DOHH2 (cell line): ENCODE measurements at regions not wholly inside any gene's neighbourhood (a gene's known extent, or its start where the extent isn't known, plus 50 kb on each side); places are given as distances from the start of the nearest gene placed in this dataset.

Source experiments
- H3F3A ChIP-seq: fragments of 200-600 bp; sonication (generic), shearing (Covaris generic); 2 replicates; pipeline ENCODE4 v1.6.0; 2016; ENCODE audit warnings: antibody characterized with exemption, mild to moderate bottlenecking; ENCODE audit not compliant: control insufficient read depth, insufficient read depth
- H3K27ac ChIP-seq: fragments of 200-600 bp; sonication (generic); 2 replicates; pipeline ENCODE4 v1.5.1; 2014; ENCODE audit warnings: low read depth, mild to moderate bottlenecking, low read length, moderate library complexity
- H3K27me3 ChIP-seq: fragments of 200-600 bp; sonication (generic); 2 replicates; pipeline ENCODE4 v1.6.1; 2014; ENCODE audit warnings: mild to moderate bottlenecking, low read length, mixed read lengths; ENCODE audit not compliant: control insufficient read depth
- H3K36me3 ChIP-seq: fragments of 200-600 bp; sonication (generic); 2 replicates; pipeline ENCODE4 v1.6.1; 2014; ENCODE audit warnings: mild to moderate bottlenecking, low read length, moderate library complexity, mixed read lengths; ENCODE audit not compliant: control insufficient read depth
- H3K4me1 ChIP-seq: fragments of 200-600 bp; sonication (generic); 2 replicates; pipeline ENCODE4 v1.6.1; 2014; ENCODE audit warnings: mild to moderate bottlenecking, low read length, mixed read lengths; ENCODE audit not compliant: control insufficient read depth
- H3K4me2 ChIP-seq: fragments of 200-600 bp; sonication (generic); 2 replicates; pipeline ENCODE4 v1.6.0; 2014; ENCODE audit warnings: mild to moderate bottlenecking, low read length, moderate library complexity
- H3K4me3 ChIP-seq: fragments of 200-600 bp; sonication (generic); 2 replicates; pipeline ENCODE4 v1.5.1; 2014; ENCODE audit warnings: mild to moderate bottlenecking, low read length, mixed read lengths
- H3K79me2 ChIP-seq: fragments of 200-600 bp; sonication (generic); 2 replicates; pipeline ENCODE4 v1.6.1; 2014; ENCODE audit warnings: mild to moderate bottlenecking, low read length, mixed read lengths; ENCODE audit not compliant: control insufficient read depth
- H3K9me2 ChIP-seq: fragments of 200-600 bp; sonication (generic); replicated peaks from 2 replicates; pipeline ENCODE4 v1.6.1; 2014; ENCODE audit warnings: mild to moderate bottlenecking, low read length, mixed read lengths; ENCODE audit not compliant: control insufficient read depth
- H3K9me3 ChIP-seq: fragments of 200-600 bp; sonication (generic); 2 replicates; pipeline ENCODE4 v1.6.1; 2014; ENCODE audit warnings: antibody characterized with exemption, low read length, mixed read lengths; ENCODE audit not compliant: control insufficient read depth, insufficient read depth
- H4K20me1 ChIP-seq: fragments of 200-600 bp; sonication (generic); 2 replicates; pipeline ENCODE4 v1.6.0; 2014; ENCODE audit warnings: low read depth, mild to moderate bottlenecking, antibody characterized with exemption, low read length, moderate library complexity; ENCODE audit not compliant: control insufficient read depth, insufficient read depth
- EZH2phosphoT487 ChIP-seq: fragments of 200-600 bp; sonication (generic); IDR thresholded peaks from 2 replicates; pipeline ENCODE4 v1.6.1; 2017; ENCODE audit warnings: borderline replicate concordance, mild to moderate bottlenecking, antibody characterized with exemption, low read length, moderate library complexity, mixed read lengths
- TF ChIP-seq, protein P1 (sequence below): fragments of 200-600 bp; sonication (generic); IDR thresholded peaks from one replicate; pipeline ENCODE4 v1.5.1; 2014; ENCODE audit warnings: antibody characterized with exemption, mild to moderate bottlenecking, low read depth, low read length; ENCODE audit not compliant: poor library complexity, severe bottlenecking

DNA sequence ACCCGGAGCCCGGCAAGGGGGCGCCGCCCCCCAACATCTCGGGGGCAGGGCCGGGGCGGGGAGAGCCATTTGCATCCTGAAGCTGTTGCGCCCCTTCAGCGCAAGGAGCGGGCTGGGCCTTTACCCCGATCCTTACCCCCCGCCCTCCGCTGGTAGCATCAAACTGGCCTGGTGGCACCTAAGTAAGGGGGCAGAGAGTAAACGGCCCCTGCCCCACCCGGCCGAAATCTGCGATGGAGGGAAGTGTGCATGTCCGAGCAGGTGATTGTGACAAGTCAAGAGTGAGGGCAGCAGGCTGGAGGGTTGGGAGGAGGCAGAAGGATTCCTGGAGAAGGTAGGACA is 101.2 kb downstream of the ESM1 start:
- H3K9me3 ChIP-seq, result no peaks in the 10 kb centered on the region
- H3K4me3 ChIP-seq, result no peak overlapping the region
- no peak for TF ChIP-seq EZH2phosphoT487
- TF ChIP-seq, protein P1, sequence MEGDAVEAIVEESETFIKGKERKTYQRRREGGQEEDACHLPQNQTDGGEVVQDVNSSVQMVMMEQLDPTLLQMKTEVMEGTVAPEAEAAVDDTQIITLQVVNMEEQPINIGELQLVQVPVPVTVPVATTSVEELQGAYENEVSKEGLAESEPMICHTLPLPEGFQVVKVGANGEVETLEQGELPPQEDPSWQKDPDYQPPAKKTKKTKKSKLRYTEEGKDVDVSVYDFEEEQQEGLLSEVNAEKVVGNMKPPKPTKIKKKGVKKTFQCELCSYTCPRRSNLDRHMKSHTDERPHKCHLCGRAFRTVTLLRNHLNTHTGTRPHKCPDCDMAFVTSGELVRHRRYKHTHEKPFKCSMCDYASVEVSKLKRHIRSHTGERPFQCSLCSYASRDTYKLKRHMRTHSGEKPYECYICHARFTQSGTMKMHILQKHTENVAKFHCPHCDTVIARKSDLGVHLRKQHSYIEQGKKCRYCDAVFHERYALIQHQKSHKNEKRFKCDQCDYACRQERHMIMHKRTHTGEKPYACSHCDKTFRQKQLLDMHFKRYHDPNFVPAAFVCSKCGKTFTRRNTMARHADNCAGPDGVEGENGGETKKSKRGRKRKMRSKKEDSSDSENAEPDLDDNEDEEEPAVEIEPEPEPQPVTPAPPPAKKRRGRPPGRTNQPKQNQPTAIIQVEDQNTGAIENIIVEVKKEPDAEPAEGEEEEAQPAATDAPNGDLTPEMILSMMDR, result no peak
- no peaks in the 10 kb centered on the region for H3K79me2 ChIP-seq
- no peaks in the 10 kb centered on the region for H3F3A ChIP-seq
- no peak overlapping the region for H3K27ac ChIP-seq
- H3K36me3 ChIP-seq, result no peaks in the 10 kb centered on the region
- no peak overlapping the region for H3K4me2 ChIP-seq
- no peaks in the 10 kb centered on the region for H3K4me1 ChIP-seq
- H3K9me2 ChIP-seq, result no peaks in the 10 kb centered on the region
- no peaks in the 10 kb centered on the region for H4K20me1 ChIP-seq
- H3K27me3 ChIP-seq, result no peaks in the 10 kb centered on the region

DNA sequence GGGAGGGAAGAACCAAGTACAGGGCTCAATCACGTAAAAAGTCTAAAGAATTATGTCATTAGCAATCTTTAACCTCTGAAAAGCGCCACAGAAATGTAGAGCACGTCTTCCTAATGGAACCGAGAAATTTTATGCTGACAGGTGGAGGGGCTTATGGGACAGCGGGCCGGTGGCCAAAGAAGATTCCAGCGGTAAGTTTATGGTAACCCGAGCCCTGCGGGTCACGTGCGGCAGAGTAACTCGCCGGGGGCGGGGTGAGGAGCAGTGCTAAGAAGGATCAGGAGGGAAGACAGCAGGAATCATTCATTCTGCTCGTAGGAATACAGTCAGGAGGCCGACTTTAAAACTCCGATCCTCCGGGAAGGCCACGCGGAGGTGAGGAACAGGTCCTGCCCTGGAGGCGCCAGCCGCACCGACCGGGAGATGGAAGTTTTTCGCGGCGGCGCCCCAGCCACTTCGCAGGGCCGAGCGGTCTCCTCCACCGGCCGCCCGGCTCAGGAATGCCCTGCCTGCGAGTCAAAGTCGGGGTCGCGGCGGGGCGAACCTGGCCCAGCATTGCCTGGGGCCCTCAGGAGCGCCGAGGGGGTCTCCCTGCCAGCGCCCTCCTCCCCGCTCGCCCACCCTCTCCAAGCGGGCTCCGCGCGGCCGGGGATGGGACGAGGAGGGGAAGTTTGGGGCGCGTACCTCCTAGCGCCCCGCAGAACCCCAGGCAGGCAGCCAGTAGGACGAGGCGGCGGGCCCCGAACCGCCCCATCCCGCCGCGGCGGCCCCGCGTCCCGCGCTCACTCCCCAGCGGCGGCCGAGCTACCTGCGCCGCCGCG is 101.8 kb downstream of the ESM1 start:
- Histone ChIP-seq H3K27me3 (no peaks in the 10 kb centered on the region), H3K36me3 (no peaks in the 10 kb centered on the region), H3K9me3 (no peaks in the 10 kb centered on the region), H3K27ac (no peak overlapping the region), H3F3A (no peaks in the 10 kb centered on the region), H3K4me2 (no peak overlapping the region), H3K9me2 (no peaks in the 10 kb centered on the region), H3K79me2 (no peaks in the 10 kb centered on the region), H4K20me1 (no peaks in the 10 kb centered on the region), H3K4me3 (no peak overlapping the region), H3K4me1 (no peaks in the 10 kb centered on the region)
- TF ChIP-seq, protein P1, result no peak
- TF ChIP-seq EZH2phosphoT487, result no peak

DNA sequence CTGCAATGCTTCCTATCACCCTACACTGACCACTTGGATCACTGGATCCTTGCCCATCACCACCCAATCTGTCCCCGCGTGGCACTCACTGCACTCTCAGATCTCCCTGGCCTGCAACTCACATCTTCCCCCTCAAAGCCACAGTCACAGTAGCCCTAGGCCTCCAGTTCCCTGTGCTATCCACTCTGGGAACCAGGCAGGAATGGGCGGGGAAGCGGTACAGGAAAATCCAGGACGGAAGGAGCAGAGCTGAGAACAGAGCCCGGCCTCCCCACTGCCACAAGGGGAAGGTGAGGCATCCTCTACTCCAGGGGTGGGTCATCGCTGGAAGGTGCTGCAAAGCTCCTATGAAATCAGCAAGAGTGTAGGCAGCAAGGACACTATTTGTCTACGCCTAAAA is 102.6 kb downstream of the ESM1 start:
- Histone ChIP-seq H3K27ac (no peak overlapping the region), H3K4me2 (no peak overlapping the region), H3K9me2 (no peaks in the 10 kb centered on the region), H3F3A (no peaks in the 10 kb centered on the region), H3K4me1 (no peaks in the 10 kb centered on the region), H3K27me3 (no peaks in the 10 kb centered on the region), H3K79me2 (no peaks in the 10 kb centered on the region), H3K36me3 (no peaks in the 10 kb centered on the region), H3K4me3 (no peak overlapping the region), H4K20me1 (no peaks in the 10 kb centered on the region), H3K9me3 (no peaks in the 10 kb centered on the region)
- TF ChIP-seq EZH2phosphoT487, result no peak
- TF ChIP-seq, protein P1, result no peak
